ENCODE measurements at regions not wholly inside any gene's neighbourhood (a gene's known extent, or its start where the extent isn't known, plus 50 kb on each side); places are given as distances from the start of the nearest gene placed in this dataset.

DNA sequence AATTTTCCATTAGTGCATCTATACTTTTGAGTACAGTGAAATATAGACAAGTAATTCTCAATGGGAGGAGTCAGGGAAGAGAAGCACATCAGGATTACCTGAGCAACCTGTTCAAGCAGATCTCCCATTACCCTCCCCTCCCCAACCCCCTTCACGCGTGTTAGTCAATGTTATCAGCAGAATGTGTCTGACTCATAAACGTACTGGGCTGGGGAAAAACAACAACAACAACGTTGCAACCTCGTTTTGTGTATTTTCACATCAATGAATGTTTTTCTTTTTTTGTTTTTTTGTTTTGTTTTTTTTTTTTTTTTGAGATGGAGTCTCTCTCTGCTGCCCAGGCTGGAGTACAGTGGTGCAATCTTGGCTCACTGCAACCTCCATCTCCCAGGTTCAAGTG, 287.0 kb upstream of the STXBP5 start:
- POLR2A ChIA-PET: no interaction called here
- CTCF ChIA-PET: interaction anchor here (1.4 kb wide), 1 partner anchor 13 kb away, joined by 3 read pairs; no protein-coding TSS in a partner anchor
- H3K4me3 ChIP-seq (ENCODE audit: low read depth, low read length): no peak overlapping the region
- TF ChIP-seq, protein P1, sequence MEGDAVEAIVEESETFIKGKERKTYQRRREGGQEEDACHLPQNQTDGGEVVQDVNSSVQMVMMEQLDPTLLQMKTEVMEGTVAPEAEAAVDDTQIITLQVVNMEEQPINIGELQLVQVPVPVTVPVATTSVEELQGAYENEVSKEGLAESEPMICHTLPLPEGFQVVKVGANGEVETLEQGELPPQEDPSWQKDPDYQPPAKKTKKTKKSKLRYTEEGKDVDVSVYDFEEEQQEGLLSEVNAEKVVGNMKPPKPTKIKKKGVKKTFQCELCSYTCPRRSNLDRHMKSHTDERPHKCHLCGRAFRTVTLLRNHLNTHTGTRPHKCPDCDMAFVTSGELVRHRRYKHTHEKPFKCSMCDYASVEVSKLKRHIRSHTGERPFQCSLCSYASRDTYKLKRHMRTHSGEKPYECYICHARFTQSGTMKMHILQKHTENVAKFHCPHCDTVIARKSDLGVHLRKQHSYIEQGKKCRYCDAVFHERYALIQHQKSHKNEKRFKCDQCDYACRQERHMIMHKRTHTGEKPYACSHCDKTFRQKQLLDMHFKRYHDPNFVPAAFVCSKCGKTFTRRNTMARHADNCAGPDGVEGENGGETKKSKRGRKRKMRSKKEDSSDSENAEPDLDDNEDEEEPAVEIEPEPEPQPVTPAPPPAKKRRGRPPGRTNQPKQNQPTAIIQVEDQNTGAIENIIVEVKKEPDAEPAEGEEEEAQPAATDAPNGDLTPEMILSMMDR (IDR thresholded peaks at IDR 0.05; ENCODE audit: insufficient read depth, low read length, missing control alignments): no peak
- no peak for DNase-seq (ENCODE audit: low read depth, low spot score)

DNA sequence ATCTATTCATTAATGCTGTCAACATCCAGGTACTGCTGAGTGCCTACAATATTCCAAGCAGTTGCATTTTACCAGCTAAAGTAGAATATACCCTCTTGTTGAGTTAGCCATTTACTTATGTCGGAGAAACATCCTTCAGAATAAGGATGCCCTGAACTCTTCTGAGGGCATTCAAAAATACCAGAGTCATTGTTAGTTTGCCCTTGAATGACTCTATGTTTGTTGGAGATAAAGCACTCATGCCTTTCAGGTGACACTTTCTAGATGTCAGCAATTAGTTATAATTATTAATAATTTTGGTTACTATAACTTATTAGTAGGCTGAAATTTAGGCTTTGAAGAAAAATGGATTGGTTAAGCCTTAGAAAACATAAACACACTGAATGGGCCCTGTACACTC, 286.2 kb upstream of the STXBP5 start:
- ChIA-PET CTCF (no interaction called here), POLR2A (no interaction called here)
- no peak for DNase-seq (ENCODE audit: low read depth, low spot score)
- TF ChIP-seq, protein P1 (IDR thresholded peaks at IDR 0.05; ENCODE audit: insufficient read depth, low read length, missing control alignments): no peak
- H3K4me3 ChIP-seq (ENCODE audit: low read depth, low read length): no peak overlapping the region

DNA sequence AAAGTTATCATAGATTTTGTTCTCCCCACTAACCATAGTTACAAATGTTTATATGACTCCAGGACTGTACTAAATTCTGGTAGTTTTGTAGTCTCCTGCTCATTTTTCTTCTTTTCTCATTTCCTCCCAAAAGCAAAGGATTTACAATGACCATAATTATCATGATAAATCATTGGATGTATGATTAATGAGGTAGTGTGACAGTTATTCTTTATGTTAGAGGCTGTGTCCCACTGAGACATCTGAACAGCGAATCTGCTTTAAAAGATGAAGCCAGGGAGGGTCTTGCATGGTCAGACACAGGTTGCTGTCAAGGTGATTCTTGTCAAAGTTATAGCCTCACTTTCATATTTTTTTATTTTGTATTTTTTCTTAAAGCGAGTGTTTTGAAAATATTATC, 285.2 kb upstream of the STXBP5 start:
- TF ChIP-seq, protein P1 (IDR thresholded peaks at IDR 0.05; ENCODE audit: insufficient read depth, low read length, missing control alignments): no peak

DNA sequence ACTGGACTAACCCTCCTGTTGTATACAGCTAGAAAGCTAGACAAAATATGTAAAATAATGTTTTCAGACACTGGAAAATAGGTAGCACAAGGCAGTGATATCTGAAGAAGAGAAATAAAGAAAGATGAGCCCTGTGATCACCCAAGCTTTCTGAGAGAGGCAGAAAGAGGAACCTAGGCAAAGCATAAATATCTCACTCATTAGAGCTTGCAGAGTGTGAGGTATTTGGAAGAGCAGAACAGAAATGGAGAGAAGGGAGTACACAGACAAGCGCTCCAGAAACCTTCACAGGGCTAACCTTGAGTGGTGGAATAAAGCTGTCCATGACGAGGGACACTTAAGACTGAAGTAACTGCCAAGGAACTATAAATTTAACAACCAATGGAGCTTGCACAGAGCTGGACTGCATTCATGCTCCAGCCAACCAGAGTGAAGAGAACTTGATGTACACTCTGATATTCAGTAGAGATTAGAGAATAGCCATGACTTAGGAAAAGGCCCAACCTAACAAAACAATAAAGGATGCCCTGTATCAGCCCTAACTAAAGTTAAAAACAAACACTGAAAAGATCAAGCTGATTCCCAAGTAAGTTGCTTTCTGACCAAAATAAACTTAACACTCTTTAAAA, 280.9 kb upstream of the STXBP5 start:
- TF ChIP-seq, protein P1 (IDR thresholded peaks at IDR 0.05; ENCODE audit: insufficient read depth, low read length, missing control alignments): no peak

More for the DNA sequence above, 285.2 kb upstream of the STXBP5 start:
- CTCF ChIA-PET: no interaction called here
- no peak for DNase-seq (ENCODE audit: low read depth, low spot score)
- no peak overlapping the region for H3K4me3 ChIP-seq (ENCODE audit: low read depth, low read length)
- POLR2A ChIA-PET: no interaction called here

DNA sequence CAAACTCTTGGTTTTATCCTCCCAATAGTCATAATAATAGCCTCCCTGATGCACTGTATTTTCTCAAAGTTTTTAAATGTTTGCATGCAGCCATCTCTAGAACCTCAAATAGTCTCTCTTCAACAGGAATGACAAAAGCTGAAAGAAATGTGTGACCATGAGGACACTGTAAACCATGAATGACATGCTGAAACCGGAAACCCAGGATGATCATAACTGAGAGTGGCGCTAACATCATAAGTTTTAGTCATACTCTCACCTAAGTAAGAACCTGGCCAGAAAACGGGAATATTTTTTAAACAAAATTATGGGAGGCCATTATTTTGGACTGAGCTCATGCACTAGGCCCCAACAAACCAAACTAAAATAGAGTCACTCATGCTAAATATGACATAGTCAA, 278.4 kb upstream of the STXBP5 start:
- ChIA-PET CTCF (no interaction called here), POLR2A (no interaction called here)
- no peak overlapping the region for H3K4me3 ChIP-seq (ENCODE audit: low read depth, low read length)
- TF ChIP-seq, protein P1 (IDR thresholded peaks at IDR 0.05; ENCODE audit: insufficient read depth, low read length, missing control alignments): no peak
- DNase-seq (ENCODE audit: low read depth, low spot score): no peak

More for the DNA sequence above, 280.9 kb upstream of the STXBP5 start:
- no peak for DNase-seq (ENCODE audit: low read depth, low spot score)
- ChIA-PET CTCF (no interaction called here), POLR2A (no interaction called here)
- H3K4me3 ChIP-seq (ENCODE audit: low read depth, low read length): no peak overlapping the region

DNA sequence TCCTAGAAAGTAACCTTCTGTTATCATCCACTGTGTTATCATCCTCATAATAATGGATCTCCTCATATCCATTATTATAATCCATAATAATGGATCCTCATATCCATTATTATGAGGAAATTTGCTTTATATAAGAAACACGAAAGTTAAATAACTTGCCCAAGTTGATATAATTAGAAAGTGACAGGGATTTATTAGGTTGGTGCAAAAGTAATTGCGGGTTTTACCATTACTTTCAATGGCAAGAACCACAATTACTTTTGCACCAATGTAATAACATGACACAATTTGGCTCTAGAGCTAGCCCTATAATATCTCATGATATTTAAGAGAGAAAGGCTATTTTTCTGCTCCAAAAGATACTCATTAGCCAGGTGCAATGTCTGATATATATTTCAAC, 275.7 kb upstream of the STXBP5 start:
- POLR2A ChIA-PET: no interaction called here
- no peak overlapping the region for H3K4me3 ChIP-seq (ENCODE audit: low read depth, low read length)
- TF ChIP-seq, protein P1 (IDR thresholded peaks at IDR 0.05; ENCODE audit: insufficient read depth, low read length, missing control alignments): no peak
- no peak for DNase-seq (ENCODE audit: low read depth, low spot score)
- CTCF ChIA-PET: interaction anchor here (1.1 kb wide), 1 partner anchor 293 kb away, joined by 3 read pairs; no protein-coding TSS in a partner anchor

Measured in AG04449 (cell line).